Caco-2 (cell line): ENCODE measurements at regions not wholly inside any gene's neighbourhood (a gene's known extent, or its start where the extent isn't known, plus 50 kb on each side); places are given as distances from the start of the nearest gene placed in this dataset.
"Not testable (repeated sequence)": the region's sequence is repeated elsewhere in the genome, so short reads cannot be mapped to it uniquely, and the experiment has no call there.

Source experiments
- BruUV-seq: library from RNA; stranded (reverse); fragments of 400-500 nt; replicated peaks from 2 replicates; lab custom pipeline; 2021; lab: Mats Ljungman, UMichigan
- CTCF ChIA-PET: fragments of 300-600 bp; sonication (Branson Sonifier 250); formaldehyde crosslinking; loops from one replicate; lab custom pipeline; 2022; ENCODE audit warnings: antibody characterized with exemption; lab: Charles Lee
- POLR2A ChIA-PET: fragments of 300-600 bp; sonication (Branson Sonifier 250); formaldehyde crosslinking; loops from one replicate; lab custom pipeline; 2022; ENCODE audit warnings: antibody characterized with exemption; lab: Charles Lee
- DNase-seq, 2 experiments: peaks; one replicate each; pipeline versions ENCODE4 v3.0.0 to v3.0.0-alpha.2; 2020 to 2022
- H3K27me3 ChIP-seq: replicated peaks from 2 replicates; pipeline ENCODE4 v1.6.0; 2011; ENCODE audit warnings: low read length; ENCODE audit not compliant: control insufficient read depth, insufficient read depth
- H3K36me3 ChIP-seq: 2 replicates; pipeline ENCODE4 v1.5.1; 2011; ENCODE audit warnings: low read length; ENCODE audit not compliant: control insufficient read depth, insufficient read depth
- H3K4me1 ChIP-seq: fragments of 250-450 bp; sonication (Bioruptor Pico); 2 replicates; pipeline ENCODE4 v1.5.1; 2020; ENCODE audit warnings: mild to moderate bottlenecking
- H3K4me3 ChIP-seq: 2 replicates; pipeline ENCODE4 v1.5.1; 2011; ENCODE audit warnings: low read depth, mild to moderate bottlenecking, control low read depth, low read length
- H3K9me3 ChIP-seq: fragments of 250-450 bp; sonication (Bioruptor Pico); 2 replicates; pipeline ENCODE4 v1.5.1; 2020; ENCODE audit warnings: mild to moderate bottlenecking, moderate library complexity
- H3K27ac Mint-ChIP-seq: one replicate; pipeline ENCODE4 v1.8.0; 2022; ENCODE audit warnings: mixed read lengths; ENCODE audit not compliant: unreplicated experiment
- H3K27me3 Mint-ChIP-seq: one replicate; pipeline ENCODE4 v1.8.0; 2022; ENCODE audit warnings: mixed read lengths; ENCODE audit not compliant: insufficient read depth, unreplicated experiment
- H3K36me3 Mint-ChIP-seq: one replicate; pipeline ENCODE4 v1.8.0; 2022; ENCODE audit warnings: mild to moderate bottlenecking, mixed read lengths; ENCODE audit not compliant: insufficient read depth, unreplicated experiment
- H3K4me1 Mint-ChIP-seq: one replicate; pipeline ENCODE4 v1.8.0; 2022; ENCODE audit warnings: low read depth, mixed read lengths; ENCODE audit not compliant: unreplicated experiment
- H3K4me3 Mint-ChIP-seq: one replicate; pipeline ENCODE4 v1.8.0; 2022; ENCODE audit warnings: mild to moderate bottlenecking, moderate library complexity, mixed read lengths; ENCODE audit not compliant: unreplicated experiment
- H3K9me3 Mint-ChIP-seq: one replicate; pipeline ENCODE4 v1.8.0; 2022; ENCODE audit warnings: mixed read lengths; ENCODE audit not compliant: unreplicated experiment
- CTCF ChIP-seq, 2 experiments: fragments of 200-600 bp in 1 of 2; IDR thresholded peaks; 1 replicate in 1 of 2; 2 replicates in 1 of 2; pipeline versions ENCODE4 v1.5.1 to v1.8.0; 2011 to 2022; ENCODE audit warnings: antibody characterized with exemption in 1 of 2, control low read depth in 1 of 2, inconsistent platforms in 1 of 2, low read depth in 1 of 2, low read length in 1 of 2, mild to moderate bottlenecking in 1 of 2, moderate library complexity in 1 of 2; ENCODE audit not compliant: insufficient read depth in 1 of 2, severe bottlenecking in 1 of 2, unreplicated experiment in 1 of 2
- intact Hi-C: fragments of 100-400 bp; cut with micrococcal nuclease; formaldehyde crosslinking; loops from one replicate; pipeline ENCODE4 v1.10.0; 2022; ENCODE audit not compliant: unreplicated experiment

- no peaks in the 10 kb centered on the region for H3K4me1 ChIP-seq
- H3K27me3 ChIP-seq = no peaks in the 10 kb centered on the region
- CTCF ChIA-PET = interaction anchor here (1.0 kb wide), 1 partner anchor 216 kb away, joined by 5 read pairs; no protein-coding TSS in a partner anchor
- H3K36me3 ChIP-seq = no peaks in the 10 kb centered on the region
- H3K4me1 Mint-ChIP-seq = no peaks in the 10 kb centered on the region
- no peaks in the 10 kb centered on the region for H3K9me3 ChIP-seq
- intact Hi-C loops = loop anchor here (2.0 to 10.0 kb wide), 4 partner anchors 86 to 632 kb away; no protein-coding TSS in a partner anchor
- H3K36me3 Mint-ChIP-seq = no peaks in the 10 kb centered on the region
- no peak overlapping the region for H3K4me3 ChIP-seq
- DNase-seq = no peak
- POLR2A ChIA-PET = interaction anchor here (0.5 to 1.2 kb wide), 3 partner anchors 46 to 170 kb away, joined by 3 to 4 read pairs (median 4); no protein-coding TSS in a partner anchor
- no peak overlapping the region for H3K4me3 Mint-ChIP-seq
- H3K9me3 Mint-ChIP-seq = no peaks in the 10 kb centered on the region
- peak in 1 of 2 experiments; percentile 39 for TF ChIP-seq CTCF (IDR thresholded peaks at IDR 0.05; ENCODE audit: insufficient read depth in 1 of 2, low read depth in 1 of 2, low read length in 1 of 2, severe bottlenecking in 1 of 2, unreplicated experiment in 1 of 2)
- BruUV-seq = no TSS peak
- no peaks in the 10 kb centered on the region for H3K27me3 Mint-ChIP-seq
- H3K27ac Mint-ChIP-seq = no peak overlapping the region
These were observed 155.3 kb downstream of the KCNRG start for GRCh38 chr13:50170447-50171037.

GRCh38 chr13:50171590-50172282, 156.5 kb downstream of the KCNRG start:
- intact Hi-C loops = loop anchor here (2.0 to 10.0 kb wide), 4 partner anchors 87 to 631 kb away; no protein-coding TSS in a partner anchor
- no peak for DNase-seq
- Mint-ChIP-seq H3K9me3 (no peaks in the 10 kb centered on the region), H3K27me3 (no peaks in the 10 kb centered on the region), H3K4me1 (no peaks in the 10 kb centered on the region), H3K4me3 (no peak overlapping the region), H3K27ac (no peak overlapping the region), H3K36me3 (no peaks in the 10 kb centered on the region)
- Histone ChIP-seq H3K4me3 (no peak overlapping the region), H3K36me3 (no peaks in the 10 kb centered on the region), H3K9me3 (no peaks in the 10 kb centered on the region), H3K27me3 (no peaks in the 10 kb centered on the region), H3K4me1 (no peaks in the 10 kb centered on the region)
- TF ChIP-seq CTCF (IDR thresholded peaks at IDR 0.05; ENCODE audit: insufficient read depth in 1 of 2, low read depth in 1 of 2, low read length in 1 of 2, severe bottlenecking in 1 of 2, unreplicated experiment in 1 of 2) = no peak
- ChIA-PET POLR2A (interaction anchor here (1.2 kb wide), 1 partner anchor 163 kb away, joined by 4 read pairs; no protein-coding TSS in a partner anchor), CTCF (no interaction called here)
- no TSS peak for BruUV-seq

- H3K4me3 ChIP-seq, H3K9me3 Mint-ChIP-seq, H3K27me3 ChIP-seq, H3K27ac Mint-ChIP-seq, H3K9me3 ChIP-seq, DNase-seq, H3K4me1 ChIP-seq, H3K36me3 Mint-ChIP-seq, POLR2A ChIA-PET, H3K4me3 Mint-ChIP-seq, H3K4me1 Mint-ChIP-seq, CTCF ChIA-PET, BruUV-seq, H3K36me3 ChIP-seq, H3K27me3 Mint-ChIP-seq: not testable (repeated sequence)
- intact Hi-C loops = loop anchor here (5.0 to 10.0 kb wide), 3 partner anchors 88 to 629 kb away; no protein-coding TSS in a partner anchor
These were observed 157.8 kb downstream of the KCNRG start for GRCh38 chr13:50173045-50173444.
